Endothelial cell (in vitro differentiated cells): ENCODE measurements at regions not wholly inside any gene's neighbourhood (a gene's known extent, or its start where the extent isn't known, plus 50 kb on each side); places are given as distances from the start of the nearest gene placed in this dataset.

Experiments used
- DNase-seq: peaks from one replicate; pipeline ENCODE4 v3.0.0; 2021; ENCODE audit warnings: low spot score
- H3K27ac Mint-ChIP-seq: one replicate; pipeline ENCODE4 v1.8.0; 2021; ENCODE audit warnings: mixed read lengths, inconsistent platforms; ENCODE audit not compliant: unreplicated experiment
- H3K27me3 Mint-ChIP-seq: one replicate; pipeline ENCODE4 v1.8.0; 2021; ENCODE audit warnings: mild to moderate bottlenecking, moderate library complexity, mixed read lengths, inconsistent platforms; ENCODE audit not compliant: unreplicated experiment
- H3K36me3 Mint-ChIP-seq: one replicate; pipeline ENCODE4 v1.8.0; 2021; ENCODE audit warnings: mild to moderate bottlenecking, low read depth, mixed read lengths, inconsistent platforms; ENCODE audit not compliant: unreplicated experiment
- H3K4me1 Mint-ChIP-seq: one replicate; pipeline ENCODE4 v1.8.0; 2021; ENCODE audit warnings: mild to moderate bottlenecking, mixed read lengths, inconsistent platforms; ENCODE audit not compliant: unreplicated experiment
- H3K4me3 Mint-ChIP-seq: one replicate; pipeline ENCODE4 v1.8.0; 2021; ENCODE audit warnings: mild to moderate bottlenecking, mixed read lengths, inconsistent platforms; ENCODE audit not compliant: unreplicated experiment
- H3K9me3 Mint-ChIP-seq: one replicate; pipeline ENCODE4 v1.8.0; 2021; ENCODE audit warnings: mixed read lengths, inconsistent platforms; ENCODE audit not compliant: unreplicated experiment
- TF ChIP-seq, protein P1 (sequence below): fragments of 200-600 bp; sonication (generic); IDR thresholded peaks from one replicate; pipeline ENCODE4 v1.5.0; 2021; ENCODE audit warnings: antibody characterized with exemption; ENCODE audit not compliant: unreplicated experiment

DNA sequence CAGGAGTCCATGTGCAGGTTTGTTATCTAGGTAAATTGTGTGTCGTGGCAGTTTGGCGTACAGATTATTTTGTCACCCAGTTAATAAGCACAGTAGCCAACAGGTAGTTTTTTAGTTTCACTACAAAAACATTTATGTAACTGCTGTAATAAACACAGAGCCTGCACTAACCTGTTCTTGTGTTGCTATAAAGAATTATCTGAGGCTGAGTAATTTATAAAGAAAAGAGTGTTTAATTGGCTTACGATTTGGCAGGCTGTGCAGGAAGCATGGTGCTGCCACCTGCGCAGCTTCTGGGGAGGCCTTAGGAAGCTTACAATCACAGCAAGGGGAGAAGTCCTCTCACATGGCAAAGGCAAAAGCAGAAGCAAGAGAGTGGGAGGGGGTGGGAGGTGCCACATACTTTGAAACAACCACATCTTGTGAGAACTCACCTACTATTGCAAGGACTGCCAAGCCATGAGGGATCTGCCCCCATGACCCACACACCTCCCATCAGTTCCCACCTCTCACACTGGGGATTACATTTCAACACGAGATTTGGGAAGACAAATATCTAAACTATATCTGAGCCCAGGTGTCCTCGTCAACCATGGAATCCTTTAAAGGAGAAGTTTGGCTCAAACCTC is 266.4 kb upstream of the GRIP1 start:
- Mint-ChIP-seq H3K27me3 (no peaks in the 10 kb centered on the region), H3K36me3 (no peaks in the 10 kb centered on the region), H3K9me3 (no peaks in the 10 kb centered on the region), H3K4me3 (no peak overlapping the region), H3K27ac (no peak overlapping the region), H3K4me1 (peaks cover 15% of the 10 kb centered on the region)
- TF ChIP-seq, protein P1, sequence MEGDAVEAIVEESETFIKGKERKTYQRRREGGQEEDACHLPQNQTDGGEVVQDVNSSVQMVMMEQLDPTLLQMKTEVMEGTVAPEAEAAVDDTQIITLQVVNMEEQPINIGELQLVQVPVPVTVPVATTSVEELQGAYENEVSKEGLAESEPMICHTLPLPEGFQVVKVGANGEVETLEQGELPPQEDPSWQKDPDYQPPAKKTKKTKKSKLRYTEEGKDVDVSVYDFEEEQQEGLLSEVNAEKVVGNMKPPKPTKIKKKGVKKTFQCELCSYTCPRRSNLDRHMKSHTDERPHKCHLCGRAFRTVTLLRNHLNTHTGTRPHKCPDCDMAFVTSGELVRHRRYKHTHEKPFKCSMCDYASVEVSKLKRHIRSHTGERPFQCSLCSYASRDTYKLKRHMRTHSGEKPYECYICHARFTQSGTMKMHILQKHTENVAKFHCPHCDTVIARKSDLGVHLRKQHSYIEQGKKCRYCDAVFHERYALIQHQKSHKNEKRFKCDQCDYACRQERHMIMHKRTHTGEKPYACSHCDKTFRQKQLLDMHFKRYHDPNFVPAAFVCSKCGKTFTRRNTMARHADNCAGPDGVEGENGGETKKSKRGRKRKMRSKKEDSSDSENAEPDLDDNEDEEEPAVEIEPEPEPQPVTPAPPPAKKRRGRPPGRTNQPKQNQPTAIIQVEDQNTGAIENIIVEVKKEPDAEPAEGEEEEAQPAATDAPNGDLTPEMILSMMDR = no peak
- DNase-seq = no peak

DNA sequence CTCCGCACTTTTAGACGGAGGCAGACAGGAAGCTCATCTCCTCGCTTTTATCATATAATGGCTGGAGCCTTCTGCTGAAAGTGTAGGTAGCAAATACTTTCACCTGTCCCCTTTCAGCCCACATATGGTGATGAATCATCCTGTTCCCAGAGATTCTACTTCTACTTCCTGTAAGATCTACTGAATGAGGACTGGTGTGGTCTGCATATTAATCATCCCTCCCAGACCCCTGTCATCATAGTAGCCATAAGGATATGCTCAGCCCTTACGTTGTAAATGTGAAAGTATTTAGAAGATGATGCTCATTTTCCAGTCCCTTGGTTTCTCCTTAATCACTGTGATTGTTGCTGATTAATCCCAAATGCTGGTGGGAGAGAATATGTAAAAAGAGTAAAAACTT is 268.2 kb upstream of the GRIP1 start:
- no peak for DNase-seq
- peaks cover 15% of the 10 kb centered on the region for H3K4me1 Mint-ChIP-seq
- H3K27ac Mint-ChIP-seq = no peak overlapping the region
- no peaks in the 10 kb centered on the region for H3K36me3 Mint-ChIP-seq
- H3K27me3 Mint-ChIP-seq = no peaks in the 10 kb centered on the region
- H3K9me3 Mint-ChIP-seq = no peaks in the 10 kb centered on the region
- no peak overlapping the region for H3K4me3 Mint-ChIP-seq
- TF ChIP-seq, protein P1 = no peak

DNA sequence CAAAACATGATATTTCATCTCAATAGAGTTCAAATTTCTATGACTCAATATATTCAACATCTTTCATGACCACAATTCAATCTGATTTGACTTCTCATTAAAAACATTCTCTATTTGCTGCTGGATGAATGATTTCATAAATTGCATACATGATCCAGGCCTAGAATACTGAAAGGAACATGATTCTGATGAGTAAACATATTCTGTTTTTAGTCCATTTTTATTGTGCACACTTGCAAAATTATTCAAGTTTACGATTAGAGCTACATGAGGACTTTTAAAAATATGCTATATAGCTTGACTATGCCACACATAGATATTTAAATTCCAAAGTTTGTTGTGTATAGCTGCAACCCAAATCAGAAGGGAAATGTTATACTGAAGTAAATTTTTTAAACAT is 273.8 kb upstream of the GRIP1 start:
- Mint-ChIP-seq H3K27ac (no peak overlapping the region), H3K9me3 (no peaks in the 10 kb centered on the region), H3K4me1 (peaks cover 4% of the 10 kb centered on the region), H3K4me3 (no peak overlapping the region), H3K27me3 (no peaks in the 10 kb centered on the region), H3K36me3 (no peaks in the 10 kb centered on the region)
- DNase-seq = no peak
- TF ChIP-seq, protein P1 = no peak

DNA sequence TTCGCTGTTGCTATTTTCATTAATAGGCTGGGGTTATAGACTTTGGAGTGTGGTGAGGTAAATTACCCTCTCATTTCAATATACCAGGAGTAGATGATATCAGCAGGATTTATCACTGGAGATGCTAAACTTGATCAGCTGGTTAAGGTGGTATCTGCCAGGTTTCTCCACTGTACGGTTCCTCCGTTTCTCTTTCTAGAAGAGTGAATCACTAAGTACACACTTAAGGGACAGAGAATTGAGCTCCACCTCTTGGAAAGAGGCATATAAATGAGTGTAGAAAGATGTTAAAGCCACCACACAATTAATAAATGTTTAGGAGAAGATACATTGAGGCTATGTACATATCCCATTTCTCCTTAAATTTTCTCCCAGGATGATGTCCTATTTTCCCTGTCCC is 277.4 kb upstream of the GRIP1 start:
- TF ChIP-seq, protein P1 = no peak
- no peaks in the 10 kb centered on the region for H3K36me3 Mint-ChIP-seq
- H3K27ac Mint-ChIP-seq = no peak overlapping the region
- H3K4me3 Mint-ChIP-seq = no peak overlapping the region
- no peaks in the 10 kb centered on the region for H3K9me3 Mint-ChIP-seq
- no peaks in the 10 kb centered on the region for H3K27me3 Mint-ChIP-seq
- no peak for DNase-seq
- H3K4me1 Mint-ChIP-seq = peaks cover 4% of the 10 kb centered on the region

DNA sequence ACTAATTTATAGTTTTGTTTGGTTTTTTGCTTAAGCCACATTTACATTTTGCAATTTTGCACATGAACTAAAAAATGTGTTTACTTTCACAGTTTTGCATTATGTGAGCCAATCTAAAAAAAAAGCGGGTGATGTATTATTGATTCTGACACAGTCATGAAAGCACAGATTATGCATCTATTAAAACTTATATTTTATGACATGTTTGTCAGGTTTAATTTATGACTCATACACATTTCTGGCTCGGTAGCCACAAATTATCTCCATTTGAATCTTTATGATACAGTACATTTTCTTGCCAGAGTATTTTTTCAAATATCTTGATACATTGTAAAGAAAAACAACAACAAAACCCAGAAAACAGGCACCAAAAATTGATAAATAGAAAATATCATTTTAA is 280.4 kb upstream of the GRIP1 start:
- H3K27me3 Mint-ChIP-seq = no peaks in the 10 kb centered on the region
- H3K4me3 Mint-ChIP-seq = no peak overlapping the region
- no peak for DNase-seq
- no peaks in the 10 kb centered on the region for H3K9me3 Mint-ChIP-seq
- no peak overlapping the region for H3K27ac Mint-ChIP-seq
- TF ChIP-seq, protein P1 = no peak
- H3K36me3 Mint-ChIP-seq = no peaks in the 10 kb centered on the region
- H3K4me1 Mint-ChIP-seq = peaks cover 4% of the 10 kb centered on the region
